SU-DHL-6 (cell line): ENCODE measurements at regions not wholly inside any gene's neighbourhood (a gene's known extent, or its start where the extent isn't known, plus 50 kb on each side); places are given as distances from the start of the nearest gene placed in this dataset.

Experiments used
- EZH2phosphoT487 ChIP-seq: fragments of 200-600 bp; sonication (generic), shearing (Covaris generic); conservative IDR thresholded peaks from 2 replicates; pipeline ENCODE4 v1.6.1; 2018; ENCODE audit warnings: mild to moderate bottlenecking, antibody characterized with exemption, low read length, moderate library complexity, mixed read lengths
- TF ChIP-seq, protein P1 (sequence below): fragments of 200-600 bp; sonication (generic); IDR thresholded peaks from one replicate; pipeline ENCODE4 v1.5.1; 2017; ENCODE audit warnings: antibody characterized with exemption, mild to moderate bottlenecking, low read length, moderate library complexity; ENCODE audit not compliant: insufficient read depth, poor library complexity, severe bottlenecking

DNA sequence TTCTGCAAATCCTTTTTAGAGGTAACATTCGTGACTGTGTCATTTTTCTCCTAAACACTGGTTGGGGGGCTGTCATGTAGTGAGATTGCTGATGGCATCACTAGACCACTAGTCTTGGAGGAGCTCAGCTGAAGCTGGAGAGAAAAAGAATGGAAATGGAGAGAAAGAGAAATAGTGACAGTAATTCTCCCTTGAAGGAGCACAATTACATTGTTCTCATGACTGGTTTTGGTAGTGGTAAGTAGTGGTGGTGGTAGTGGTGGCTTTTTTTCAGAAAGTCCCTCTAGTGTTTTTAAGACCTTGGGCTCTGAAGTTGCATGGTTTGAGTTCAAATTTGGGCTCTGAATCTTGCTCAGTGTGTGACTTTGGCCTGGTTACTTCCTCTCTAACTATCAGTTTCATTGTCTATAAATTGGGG, 99.8 kb downstream of the LARP7 start:
- TF ChIP-seq, protein P1, sequence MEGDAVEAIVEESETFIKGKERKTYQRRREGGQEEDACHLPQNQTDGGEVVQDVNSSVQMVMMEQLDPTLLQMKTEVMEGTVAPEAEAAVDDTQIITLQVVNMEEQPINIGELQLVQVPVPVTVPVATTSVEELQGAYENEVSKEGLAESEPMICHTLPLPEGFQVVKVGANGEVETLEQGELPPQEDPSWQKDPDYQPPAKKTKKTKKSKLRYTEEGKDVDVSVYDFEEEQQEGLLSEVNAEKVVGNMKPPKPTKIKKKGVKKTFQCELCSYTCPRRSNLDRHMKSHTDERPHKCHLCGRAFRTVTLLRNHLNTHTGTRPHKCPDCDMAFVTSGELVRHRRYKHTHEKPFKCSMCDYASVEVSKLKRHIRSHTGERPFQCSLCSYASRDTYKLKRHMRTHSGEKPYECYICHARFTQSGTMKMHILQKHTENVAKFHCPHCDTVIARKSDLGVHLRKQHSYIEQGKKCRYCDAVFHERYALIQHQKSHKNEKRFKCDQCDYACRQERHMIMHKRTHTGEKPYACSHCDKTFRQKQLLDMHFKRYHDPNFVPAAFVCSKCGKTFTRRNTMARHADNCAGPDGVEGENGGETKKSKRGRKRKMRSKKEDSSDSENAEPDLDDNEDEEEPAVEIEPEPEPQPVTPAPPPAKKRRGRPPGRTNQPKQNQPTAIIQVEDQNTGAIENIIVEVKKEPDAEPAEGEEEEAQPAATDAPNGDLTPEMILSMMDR = no peak
- no peak for TF ChIP-seq EZH2phosphoT487
